T47D (cell line): ENCODE measurements at regions not wholly inside any gene's neighbourhood (a gene's known extent, or its start where the extent isn't known, plus 50 kb on each side); places are given as distances from the start of the nearest gene placed in this dataset.
"Not testable (repeated sequence)": the region's sequence is repeated elsewhere in the genome, so short reads cannot be mapped to it uniquely, and the experiment has no call there.

Experiments
- DNase-seq, 2 experiments: peaks; one replicate each; pipeline versions ENCODE4 v3.0.0 to v3.0.0-alpha.2; 2011 to 2012; ENCODE audit warnings: low read depth in 1 of 2, low spot score in 1 of 2
- JUND ChIP-seq: IDR thresholded peaks from 2 replicates; pipeline ENCODE4 v1.6.1; 2012; ENCODE audit warnings: low read depth
- in situ Hi-C: cut with HindIII; loops from 2 replicates; pipeline ENCODE4 v1.10.0; 2016; ENCODE audit warnings: low sequenced_read_pairs, low pct_unique_long_range_greater_than_20kb

DNA sequence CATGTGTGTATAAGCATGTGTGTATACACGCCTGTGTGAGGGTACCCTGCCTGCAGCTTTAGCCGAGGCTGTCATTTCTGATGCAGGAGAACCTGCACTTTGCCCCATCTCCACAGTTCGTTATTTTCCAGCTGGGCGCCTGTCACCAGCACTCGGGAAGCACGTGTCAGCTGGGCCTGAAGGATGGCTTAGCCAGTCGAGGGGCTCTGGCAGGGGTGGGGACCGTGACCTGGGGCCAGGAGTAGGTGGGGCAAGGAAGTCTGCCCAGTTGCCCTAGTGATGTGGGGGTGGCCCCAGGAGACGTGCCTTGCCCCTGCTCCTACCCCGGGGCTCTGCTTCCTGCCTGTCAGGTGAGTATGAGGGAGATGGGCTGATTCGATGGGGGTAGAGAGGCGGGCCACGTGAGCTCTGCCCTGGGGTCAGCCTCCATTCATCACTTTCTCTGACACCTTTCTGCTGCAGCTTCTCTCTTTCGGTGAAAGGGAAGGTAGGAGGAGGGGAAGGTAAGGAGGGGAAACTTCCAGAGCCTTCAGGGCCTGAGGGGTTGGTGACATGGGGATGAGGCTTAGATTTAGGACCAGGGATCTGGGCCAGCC lies 130.6 kb upstream of the SKOR2 start:
- DNase-seq, result no peak
- in situ Hi-C loops, result no loop called here
- TF ChIP-seq JUND, result no peak

DNA sequence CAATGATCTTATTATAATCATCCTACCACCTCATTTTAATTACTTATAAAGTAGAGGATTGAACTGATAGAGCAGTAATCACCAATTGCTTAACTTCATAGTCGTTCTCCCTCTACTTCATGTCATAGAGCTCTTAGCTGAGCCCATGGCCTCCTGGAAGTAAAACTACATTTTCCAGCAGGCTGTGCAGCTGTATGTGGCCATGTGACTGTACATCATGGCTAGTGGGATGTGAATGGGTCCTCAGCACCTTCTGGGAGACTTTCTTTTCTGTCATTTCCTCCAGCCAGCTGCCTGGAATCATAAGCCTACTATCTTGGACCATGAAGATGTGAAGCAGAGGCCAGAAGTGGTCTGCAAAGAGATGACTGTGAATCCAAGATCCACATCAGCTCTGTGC lies 128.7 kb upstream of the SKOR2 start:
- DNase-seq, result no peak
- no peak for TF ChIP-seq JUND
- in situ Hi-C loops, result no loop called here

DNA sequence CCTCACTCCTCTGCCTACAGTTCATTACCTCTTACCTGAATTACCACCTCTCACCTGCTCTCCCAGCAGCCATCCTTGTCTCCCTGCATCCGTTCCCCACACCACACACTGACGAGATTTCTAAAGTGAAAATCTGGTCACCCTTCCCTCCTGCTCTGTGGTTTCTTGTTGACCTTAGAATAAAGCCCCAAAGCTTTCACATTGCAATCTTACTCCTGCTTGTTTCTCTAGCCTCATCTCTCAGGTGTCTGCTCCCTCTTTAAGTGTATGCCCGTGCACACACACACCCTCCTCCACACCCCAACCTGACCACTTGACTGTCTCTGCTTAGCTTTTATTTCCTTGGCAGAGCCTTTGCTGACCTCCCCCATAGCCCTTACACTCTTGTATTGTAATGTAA lies 122.0 kb upstream of the SKOR2 start:
- no peak for TF ChIP-seq JUND
- no peak for DNase-seq
- in situ Hi-C loops, result no loop called here

DNA sequence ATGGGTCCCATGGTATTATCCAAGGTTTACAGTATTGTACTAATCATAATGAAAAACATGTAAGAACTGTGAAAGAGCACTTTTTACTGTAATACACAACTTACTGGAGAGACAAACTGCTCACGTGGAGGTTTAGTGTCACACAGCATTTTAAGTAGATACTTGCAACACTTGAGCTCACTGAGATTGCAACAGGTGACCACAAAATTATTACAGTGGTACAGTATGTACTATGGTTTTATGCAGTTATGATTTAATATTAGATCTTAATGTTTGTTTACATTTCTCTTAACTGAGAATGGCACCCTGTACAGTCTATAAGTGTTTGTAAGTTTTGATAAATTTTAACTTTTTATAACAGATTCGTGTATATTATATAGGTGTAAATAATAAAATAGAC lies 118.6 kb upstream of the SKOR2 start:
- TF ChIP-seq JUND, result no peak
- no peak for DNase-seq
- in situ Hi-C loops, result no loop called here

DNA sequence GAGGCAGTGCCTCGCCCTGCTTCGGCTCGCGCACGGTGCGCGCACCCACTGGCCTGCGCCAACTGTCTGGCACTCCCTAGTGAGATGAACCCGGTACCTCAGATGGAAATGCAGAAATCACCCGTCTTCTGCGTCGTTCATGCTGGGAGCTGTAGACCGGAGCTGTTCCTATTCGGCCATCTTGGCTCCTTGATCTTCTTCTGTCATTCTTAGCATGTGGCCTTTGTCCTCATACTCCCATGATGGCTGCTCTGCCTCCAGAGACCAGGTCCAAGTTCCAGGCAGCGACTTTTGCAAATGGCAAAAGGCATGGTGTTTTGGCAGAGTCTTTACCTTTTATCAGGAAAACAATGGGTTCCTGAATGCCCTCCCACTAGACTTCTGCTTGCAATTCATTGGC lies 102.6 kb upstream of the SKOR2 start:
- in situ Hi-C loops, DNase-seq: not testable (repeated sequence)

DNA sequence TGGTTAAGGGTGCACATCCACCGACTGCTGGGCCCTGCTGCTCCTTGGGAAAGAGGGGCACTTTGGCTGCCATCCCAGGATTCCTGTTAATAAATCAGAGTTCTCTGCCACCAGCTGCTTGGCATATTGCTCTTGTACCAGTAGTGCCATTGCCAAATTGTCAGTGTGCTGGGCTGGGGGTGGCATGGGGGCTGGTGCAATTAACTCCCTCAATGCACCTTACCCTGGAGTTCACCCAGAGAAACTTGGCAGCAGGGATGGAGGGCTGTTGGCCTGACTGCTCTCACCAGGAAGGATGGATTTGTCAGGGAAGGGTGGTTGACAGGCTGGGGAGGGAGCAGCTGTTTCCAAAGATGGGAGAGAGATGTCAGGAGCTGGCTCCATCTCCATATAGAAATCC lies 94.6 kb upstream of the SKOR2 start:
- in situ Hi-C loops, result no loop called here
- no peak for TF ChIP-seq JUND
- DNase-seq, result no peak

DNA sequence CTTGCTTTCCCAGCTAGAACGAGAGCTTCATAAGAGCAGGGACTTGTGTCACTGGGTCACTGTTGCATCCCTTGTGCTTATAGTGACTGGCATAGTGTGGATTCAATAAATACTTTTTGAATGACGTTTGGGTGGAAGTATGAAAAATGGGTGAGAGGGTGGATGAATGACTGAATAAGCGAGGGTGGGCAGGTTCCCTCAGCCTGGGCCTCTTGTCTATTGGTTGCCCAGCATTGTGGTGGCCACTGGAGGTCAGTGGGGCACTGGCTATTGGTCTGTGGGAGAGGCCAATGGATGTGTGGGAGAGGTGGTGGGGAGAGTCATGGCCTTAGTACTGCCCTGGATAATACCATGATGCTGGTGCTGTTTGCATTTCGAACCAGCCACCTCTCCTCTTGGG lies 93.8 kb upstream of the SKOR2 start:
- DNase-seq, result no peak
- in situ Hi-C loops, result no loop called here
- TF ChIP-seq JUND, result no peak

DNA sequence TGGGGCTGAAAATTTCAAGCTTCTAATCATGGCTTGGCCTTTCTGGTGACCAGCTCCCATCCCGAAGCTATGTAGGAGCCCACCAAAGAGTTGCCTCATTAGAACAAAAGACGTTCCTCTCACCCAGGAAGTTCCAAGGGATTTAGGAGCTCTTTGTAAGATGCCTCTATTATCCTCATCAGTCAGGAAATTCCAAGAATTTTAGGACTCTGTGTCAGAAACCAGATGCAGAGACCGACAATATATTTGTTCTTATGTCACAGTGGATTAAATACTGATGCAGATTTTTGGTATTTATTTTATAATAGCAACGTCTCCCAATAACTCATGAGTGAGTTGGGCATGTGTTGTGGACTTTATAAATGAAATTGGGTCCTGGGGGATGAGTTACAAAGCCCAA lies 91.8 kb upstream of the SKOR2 start:
- in situ Hi-C loops, result no loop called here
- no peak for DNase-seq
- no peak for TF ChIP-seq JUND

DNA sequence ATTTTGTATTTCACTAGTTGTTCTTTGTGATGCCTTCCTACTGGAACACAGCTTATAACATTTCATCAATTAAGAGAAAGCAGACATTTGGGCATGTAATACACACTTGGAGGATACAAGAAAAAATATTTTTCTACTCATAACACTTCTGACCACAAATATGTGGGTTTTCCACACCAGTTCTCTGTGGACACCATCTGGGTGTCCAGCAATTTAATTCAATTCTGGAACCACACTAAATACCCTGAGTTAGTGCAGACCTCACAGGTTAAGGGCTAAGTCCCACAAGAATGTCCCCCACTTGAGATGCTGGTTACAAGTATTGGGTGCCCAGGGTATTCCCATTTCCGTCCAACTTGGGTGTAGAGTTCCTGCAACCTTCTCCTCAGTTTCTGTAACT lies 91.1 kb upstream of the SKOR2 start:
- no peak for DNase-seq
- in situ Hi-C loops, result no loop called here
- no peak for TF ChIP-seq JUND

DNA sequence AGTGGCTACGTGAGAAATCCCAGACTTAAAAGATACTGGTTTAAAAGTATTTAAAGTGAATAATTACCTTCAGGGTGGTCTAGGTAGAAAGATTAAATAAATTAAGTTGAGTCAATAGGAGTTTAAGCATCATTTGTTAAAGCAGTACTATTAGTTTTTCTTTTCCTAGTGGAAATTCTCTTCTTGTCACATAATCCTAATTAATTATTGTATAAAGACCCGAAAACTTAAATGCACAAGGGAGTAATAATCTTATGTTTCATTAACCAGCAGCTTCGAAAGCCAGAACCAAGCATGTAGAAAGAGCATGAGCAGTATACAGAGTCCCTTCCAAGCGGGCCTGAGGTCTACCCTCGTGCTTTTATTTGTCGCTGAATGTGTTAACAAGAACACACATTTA lies 90.2 kb upstream of the SKOR2 start:
- no peak for TF ChIP-seq JUND
- no peak for DNase-seq
- in situ Hi-C loops, result no loop called here

DNA sequence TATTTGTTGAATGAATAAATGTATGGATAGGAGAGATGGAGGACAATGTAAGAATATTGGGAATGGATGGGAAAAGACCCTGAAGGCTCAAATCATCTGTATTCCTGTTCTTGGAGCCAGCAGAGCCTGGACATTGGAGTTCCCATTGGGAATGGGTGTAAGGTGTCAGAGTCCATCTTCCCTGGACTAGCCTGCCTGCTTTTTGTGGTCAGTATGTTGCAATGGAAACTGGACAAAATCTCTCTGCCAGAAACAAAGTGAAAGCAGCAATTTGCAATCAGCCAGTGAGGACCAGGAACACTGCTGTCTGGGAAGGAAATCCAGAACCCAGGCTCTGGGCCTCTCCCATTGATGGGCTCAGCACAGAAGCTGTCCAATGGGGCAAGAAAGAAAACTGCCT lies 83.5 kb upstream of the SKOR2 start:
- in situ Hi-C loops, result no loop called here
- TF ChIP-seq JUND, result no peak
- DNase-seq, result no peak

DNA sequence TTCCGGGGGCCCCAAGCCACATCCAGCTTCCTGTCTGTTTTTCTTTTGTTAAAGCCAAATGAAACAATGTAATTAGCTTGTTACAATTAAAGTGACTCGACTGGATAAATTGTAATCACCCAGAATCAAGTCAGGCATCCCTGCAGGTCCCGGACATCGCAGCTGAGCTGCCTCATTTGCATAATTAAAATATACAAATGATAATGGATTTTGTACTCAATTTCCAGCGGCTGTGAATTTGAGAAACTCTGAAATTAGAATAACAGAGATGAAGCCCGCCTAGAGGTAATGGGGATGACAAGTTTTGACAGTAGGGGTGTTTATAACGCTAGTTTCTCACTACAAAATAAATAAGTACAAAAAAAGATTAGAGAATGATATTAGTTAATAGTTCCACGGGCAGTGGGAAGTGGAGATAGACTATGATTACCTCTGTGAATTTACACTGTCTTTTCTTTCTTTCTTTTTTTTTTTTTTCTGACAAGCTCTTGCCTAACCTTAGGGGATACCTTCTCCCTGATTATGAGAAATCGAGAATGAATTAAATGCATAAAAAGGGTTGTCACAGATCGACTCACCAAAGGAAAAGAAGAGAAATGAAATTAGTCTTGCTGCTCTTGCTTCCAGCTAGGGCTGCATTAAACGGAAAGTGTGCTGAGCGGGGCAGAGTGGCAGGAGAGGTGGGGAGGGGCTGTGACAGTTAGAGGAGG lies 82.6 kb upstream of the SKOR2 start:
- DNase-seq, result no peak
- in situ Hi-C loops, result no loop called here

DNA sequence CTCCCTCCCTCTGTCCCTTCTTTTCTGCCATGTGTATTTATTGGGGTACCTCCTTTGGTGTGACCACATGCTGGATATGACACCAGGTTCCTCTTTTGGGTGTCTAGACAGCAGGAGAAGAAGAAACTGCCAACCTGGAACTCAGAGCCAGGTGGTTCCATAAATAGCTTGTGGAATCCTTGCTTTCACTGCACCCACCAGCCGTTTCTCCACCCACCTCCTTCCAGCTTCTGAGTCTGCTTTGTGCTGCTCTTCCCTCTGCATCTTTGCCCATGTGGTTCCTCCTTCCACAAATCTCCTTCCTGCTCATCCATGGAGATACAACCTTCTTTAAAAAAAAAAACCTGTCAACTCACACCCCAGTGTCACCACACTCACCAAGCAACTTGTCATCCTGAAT lies 80.2 kb upstream of the SKOR2 start:
- no peak for DNase-seq
- in situ Hi-C loops, result no loop called here
- TF ChIP-seq JUND, result no peak

More for the DNA sequence above, 82.6 kb upstream of the SKOR2 start:
- no peak for TF ChIP-seq JUND

DNA sequence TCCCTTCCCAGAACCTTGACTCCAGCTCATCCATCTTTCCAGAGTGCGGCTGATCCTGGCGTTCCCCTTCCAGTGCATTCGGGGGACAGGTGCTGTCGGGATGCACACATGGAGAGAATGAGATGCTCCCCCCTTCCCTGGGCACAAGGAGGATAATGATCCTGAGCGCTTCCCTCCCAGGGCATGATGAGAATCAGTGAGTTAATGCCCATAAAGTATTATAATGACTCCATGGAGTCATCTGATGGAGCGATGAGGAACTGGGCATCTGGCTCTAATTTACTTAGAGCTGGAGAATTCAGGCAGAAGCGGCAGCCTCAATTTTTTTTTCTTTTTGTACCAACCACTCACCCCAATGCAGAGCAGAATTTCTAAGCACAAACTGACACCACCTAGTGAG lies 79.6 kb upstream of the SKOR2 start:
- no peak for DNase-seq
- in situ Hi-C loops, result no loop called here
- TF ChIP-seq JUND, result no peak
